HG03103 (cell line): ENCODE measurements at regions not wholly inside any gene's neighbourhood (a gene's known extent, or its start where the extent isn't known, plus 50 kb on each side); places are given as distances from the start of the nearest gene placed in this dataset.

Experiments used
- ATAC-seq: cut with Tn5 transposase; IDR thresholded peaks from one replicate; pipeline ENCODE4 v1.9.1; 2021; ENCODE audit warnings: low read depth; ENCODE audit not compliant: unreplicated experiment

- ATAC-seq: no peak
Observed at GRCh38 chr5:86970361-86970760, 297.3 kb upstream of the RASA1 start.

- ATAC-seq: peak; percentile 46
Observed at GRCh38 chr5:86971034-86971571, 296.6 kb upstream of the RASA1 start.

GRCh38 chr5:86974955-86975354 is 292.7 kb upstream of the RASA1 start:
- ATAC-seq: no peak

DNA sequence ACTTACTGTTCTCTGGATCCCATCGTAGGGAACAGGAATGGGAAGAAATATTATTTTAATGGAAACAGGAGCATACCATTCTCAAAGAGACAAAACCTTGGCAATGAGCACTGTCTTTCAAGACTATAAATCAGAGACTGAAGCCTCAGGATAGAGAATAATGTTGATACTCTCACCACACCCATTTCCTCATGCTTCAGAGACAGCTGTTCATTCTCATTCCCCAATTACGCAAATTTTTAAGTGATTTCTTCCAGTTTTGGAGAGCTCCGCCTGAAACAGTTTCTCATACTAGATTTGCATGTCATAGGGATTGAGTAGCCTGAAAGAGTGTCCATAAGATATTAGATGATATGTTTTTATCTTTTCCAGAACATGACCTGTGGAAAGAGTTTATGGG is 290.5 kb upstream of the RASA1 start:
- ATAC-seq: no peak

GRCh38 chr5:86977808-86978207 is 289.9 kb upstream of the RASA1 start:
- no peak for ATAC-seq

- ATAC-seq: peak; percentile 65
Observed at GRCh38 chr5:86979811-86980411, 287.8 kb upstream of the RASA1 start.

DNA sequence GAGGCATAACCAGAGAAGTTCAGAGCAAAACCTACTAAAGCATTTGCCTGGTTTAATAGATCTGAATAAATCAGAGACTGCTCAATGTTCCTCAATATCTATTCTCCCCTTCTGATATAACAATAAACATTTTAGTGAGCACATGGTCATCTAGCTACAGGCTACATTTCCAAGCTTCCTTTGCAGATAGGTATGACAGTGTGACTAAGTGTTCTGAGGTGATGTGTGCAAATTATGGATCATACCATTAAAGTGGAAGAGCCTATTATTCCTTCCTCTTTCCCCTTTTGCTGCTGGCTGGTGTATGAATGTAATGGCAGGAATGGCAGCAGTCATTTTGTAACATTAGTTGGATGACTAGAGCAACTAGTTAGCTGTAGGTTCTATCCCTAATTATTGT is 285.8 kb upstream of the RASA1 start:
- no peak for ATAC-seq

- no peak for ATAC-seq
Observed at GRCh38 chr5:86983208-86983607, 284.5 kb upstream of the RASA1 start.

DNA sequence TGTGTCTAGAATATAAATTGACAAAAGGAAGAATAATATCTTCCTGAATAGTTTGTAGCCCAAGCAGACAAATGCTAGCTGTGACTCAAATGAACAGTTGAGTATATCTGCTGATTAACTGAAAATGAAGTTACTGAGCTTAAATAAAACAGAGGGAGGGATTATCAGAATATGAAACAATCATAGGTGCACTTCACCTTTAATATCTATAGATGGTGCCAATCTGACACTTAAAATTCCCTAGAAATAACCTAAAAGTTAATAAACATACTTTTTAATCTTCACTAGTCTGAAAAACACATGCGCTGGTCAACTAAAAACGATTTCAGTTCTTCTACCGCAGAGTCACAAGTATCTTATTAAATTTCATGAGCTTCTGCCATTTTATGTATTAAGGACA is 280.8 kb upstream of the RASA1 start:
- no peak for ATAC-seq

GRCh38 chr5:86997516-86997915 is 270.2 kb upstream of the RASA1 start:
- no peak for ATAC-seq

DNA sequence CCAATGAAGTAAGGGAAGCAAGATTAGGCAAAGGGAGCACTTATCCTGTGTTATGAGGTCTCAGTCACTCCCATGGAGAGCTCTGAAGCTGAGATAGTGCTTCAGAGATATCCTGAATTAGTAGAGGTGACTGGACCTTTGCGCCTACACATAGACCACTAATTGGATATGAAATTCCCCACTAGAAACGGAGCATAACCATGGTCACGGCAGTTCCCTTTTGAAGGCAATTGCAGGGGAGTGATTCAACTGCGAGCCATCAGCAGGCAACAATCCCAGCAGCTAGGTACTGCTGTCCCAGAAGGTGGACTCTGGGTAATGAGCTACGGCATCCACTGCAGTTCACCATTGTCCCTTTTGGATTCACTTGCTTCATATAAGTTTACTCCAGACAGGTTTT is 267.7 kb upstream of the RASA1 start:
- ATAC-seq: no peak

DNA sequence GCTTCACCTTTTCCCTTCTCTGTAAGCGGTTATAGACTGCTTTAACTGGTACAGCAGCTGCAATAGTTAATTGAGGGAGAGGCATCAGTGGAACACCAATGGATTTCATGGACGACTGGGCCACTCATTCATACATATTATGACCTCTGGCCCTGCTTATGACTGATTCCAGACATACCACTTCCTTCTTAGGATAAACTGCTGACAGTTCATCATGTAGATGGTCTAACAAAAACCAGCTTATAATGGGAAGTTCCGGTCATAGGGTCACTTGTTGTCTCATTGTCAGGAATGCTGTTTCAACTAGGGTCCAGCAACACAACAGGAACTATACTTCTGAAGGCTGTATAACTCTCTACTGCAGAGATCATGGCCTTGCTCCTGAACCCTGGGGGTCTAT is 265.2 kb upstream of the RASA1 start:
- ATAC-seq: no peak

DNA sequence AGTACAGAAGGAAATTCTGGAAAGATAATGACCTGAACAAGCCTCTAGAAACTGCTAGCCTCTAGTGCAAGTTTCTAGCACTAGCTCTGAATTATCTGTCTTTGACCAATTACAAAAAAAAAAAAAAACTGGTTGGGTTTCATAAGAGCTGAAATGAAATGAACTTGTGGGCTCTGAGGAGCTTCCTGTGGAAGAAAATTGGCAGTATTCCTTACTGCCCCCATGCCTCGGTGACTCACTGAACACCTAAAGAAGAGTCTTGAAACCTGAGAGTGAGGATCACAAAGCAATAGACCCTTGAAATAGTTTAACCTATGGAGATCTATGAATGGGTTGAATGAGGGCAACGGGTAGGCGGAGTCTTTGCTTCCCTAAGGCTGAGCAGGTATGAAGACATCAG is 263.6 kb upstream of the RASA1 start:
- ATAC-seq: no peak

- ATAC-seq: no peak
Observed at GRCh38 chr5:87007737-87008136, 259.9 kb upstream of the RASA1 start.

DNA sequence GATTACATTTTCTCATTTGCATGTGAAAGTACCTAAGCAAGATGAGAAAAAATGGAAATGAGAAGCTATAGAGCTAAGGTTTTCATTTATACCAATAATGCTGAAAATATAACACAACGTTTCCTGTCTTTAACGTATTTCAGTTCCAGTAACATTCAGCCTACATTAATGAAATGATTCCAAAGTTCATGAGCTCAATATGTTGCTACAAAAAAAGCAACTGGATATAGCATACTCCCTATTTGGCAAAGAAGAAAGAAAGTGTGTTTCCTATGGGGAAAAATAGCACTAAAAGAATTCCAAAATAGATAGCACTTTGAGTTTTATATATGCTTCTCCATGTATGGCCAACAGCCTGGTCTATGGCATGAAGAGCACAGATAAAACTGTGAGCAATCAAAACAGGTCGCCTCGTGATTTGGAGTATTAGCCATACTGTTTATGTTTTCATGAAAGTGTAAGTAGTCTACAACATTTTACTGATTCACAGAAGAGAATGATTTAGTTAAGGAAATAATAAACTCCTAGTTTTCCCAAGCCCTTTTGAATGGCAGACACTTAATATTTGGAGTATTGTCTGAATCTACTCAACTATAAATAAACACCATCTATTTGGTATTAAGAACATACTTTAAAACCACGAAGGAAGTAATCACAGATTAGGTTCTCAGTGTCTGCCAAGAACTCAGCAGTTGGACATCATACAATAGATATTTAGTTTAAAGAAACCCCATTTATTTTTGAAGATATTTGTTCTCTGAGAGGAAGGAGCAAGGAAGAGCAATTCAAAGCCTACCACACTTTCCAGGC is 258.7 kb upstream of the RASA1 start:
- ATAC-seq: no peak

DNA sequence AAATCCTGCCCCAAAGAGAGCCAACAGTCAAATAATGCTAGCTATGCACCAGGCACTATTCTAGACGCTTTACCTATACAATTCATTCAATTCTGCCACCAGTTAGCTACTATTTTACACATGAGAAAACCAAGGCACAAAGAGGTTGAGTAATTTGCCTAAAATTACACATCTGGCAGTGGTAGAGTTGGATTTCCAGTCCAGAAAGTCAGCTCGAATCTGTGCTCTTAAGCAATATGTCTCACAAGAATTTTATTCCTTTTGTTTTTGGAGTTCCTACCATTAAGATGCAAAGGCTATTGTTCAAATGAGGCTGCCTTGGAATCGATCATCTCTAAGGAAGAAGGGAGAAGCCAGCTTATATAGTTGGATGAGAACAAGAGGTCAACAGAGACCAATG is 256.9 kb upstream of the RASA1 start:
- ATAC-seq: no peak

DNA sequence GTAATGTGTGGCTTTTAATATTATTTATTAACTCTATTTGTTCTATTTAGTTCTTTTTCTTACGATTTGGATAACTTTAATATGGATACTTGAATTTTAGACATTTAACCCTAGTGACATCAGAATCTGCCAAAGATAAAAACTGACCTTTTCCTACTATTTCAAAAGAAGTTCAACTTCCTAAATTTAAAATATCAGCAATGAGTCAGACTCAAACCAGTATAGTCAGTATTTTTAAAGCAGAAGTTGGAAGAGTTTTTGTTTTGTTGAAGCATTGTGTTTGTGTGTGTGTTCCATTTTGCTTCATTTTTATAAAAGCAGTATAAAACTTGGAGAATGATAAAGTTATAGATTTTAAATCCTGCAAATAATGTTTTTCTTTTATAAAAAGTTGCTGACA is 251.8 kb upstream of the RASA1 start:
- ATAC-seq: no peak

DNA sequence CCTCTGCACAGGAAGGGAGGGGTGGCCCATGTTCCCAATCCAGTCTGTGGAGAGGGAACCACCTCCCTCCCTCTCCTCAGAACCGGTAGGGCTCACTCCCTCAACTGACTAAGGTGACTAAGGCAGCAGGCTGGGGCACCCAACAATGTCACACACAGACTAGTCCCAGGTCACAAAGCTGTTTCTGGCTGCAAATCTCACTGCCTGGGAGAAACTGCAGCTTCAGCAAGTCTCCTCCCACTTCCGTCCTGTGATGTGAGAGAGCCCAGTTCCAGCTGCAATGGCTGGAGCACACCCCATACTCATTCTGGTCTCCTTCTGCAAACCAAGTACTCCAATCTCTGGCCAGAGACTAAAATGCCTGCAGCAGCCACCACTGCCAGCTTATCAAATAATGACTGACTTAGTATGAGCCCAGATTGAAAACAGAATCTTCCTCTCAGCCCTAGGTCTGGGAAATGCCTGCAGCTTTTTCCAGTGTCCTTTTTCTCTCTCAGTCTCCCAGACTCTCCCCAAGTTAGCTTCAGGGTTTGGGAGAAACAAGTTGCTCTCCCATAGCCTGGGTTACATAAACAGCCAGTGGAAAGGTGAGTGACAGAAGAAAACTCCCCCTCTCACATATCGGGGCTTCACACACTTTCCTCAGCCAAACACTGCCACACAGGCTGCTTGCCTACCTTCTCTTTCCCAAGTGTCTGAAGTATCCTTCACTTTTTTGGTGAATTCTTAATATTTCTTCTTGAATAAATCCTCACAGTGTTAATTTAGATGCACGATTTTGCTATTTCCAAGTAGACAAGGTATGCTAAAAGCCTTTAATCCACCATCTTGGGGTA is 247.4 kb upstream of the RASA1 start:
- peak; percentile 93 for ATAC-seq

DNA sequence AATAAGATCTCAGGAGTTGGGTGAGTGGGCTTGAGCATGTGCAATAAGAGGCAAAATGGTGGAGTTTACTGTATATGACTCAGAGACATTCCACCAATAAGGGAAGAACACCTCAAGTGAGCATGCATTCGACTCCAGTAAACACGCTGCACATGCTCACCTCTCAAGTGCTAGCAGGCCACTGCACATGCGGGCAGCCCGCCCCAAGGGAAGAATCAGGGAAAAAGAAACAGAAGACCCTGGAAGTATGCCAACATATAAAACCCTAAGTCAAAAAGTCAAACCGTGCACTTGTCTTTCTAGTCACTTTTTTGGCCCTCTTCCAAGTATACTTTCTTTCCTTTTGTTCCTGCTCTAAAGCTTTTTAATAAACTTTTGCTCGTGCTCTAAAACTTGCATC is 245.3 kb upstream of the RASA1 start:
- no peak for ATAC-seq

- no peak for ATAC-seq
Observed at GRCh38 chr5:87027570-87027969, 240.1 kb upstream of the RASA1 start.

DNA sequence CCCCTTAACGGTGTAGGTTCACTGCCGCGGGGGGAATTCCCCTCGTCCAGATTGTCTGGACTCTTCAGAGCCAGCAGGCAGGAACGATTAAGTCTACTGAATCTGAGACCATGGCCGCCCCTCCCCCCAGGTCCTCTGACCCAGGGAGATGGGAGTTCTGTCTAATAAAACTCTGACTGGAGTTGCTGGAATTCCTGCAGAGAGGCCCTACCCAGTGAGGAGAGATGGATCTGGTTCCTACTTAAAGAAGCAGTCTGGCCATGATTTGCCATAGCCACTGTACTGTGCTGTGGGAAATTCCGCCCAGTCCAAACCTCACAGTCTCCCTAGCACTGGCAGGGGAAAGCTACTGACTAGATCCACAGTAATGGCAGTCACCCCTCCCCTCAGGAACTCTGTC is 237.7 kb upstream of the RASA1 start:
- ATAC-seq: no peak
